ENCODE measurements at regions not wholly inside any gene's neighbourhood (a gene's known extent, or its start where the extent isn't known, plus 50 kb on each side); places are given as distances from the start of the nearest gene placed in this dataset.

GRCh38 chr15:67999320-68000100, 54.6 kb upstream of the PIAS1 start:
- TF ChIP-seq POLR2A (IDR thresholded peaks at IDR 0.05) (no peak), CTCF (IDR thresholded peaks at IDR 0.05) (no peak)
